ENCODE measurements at regions not wholly inside any gene's neighbourhood (a gene's known extent, or its start where the extent isn't known, plus 50 kb on each side); places are given as distances from the start of the nearest gene placed in this dataset.

GRCh38 chr10:33807531-33808359, 473.3 kb upstream of the NRP1 start:
- DNase-seq = no peak

DNA sequence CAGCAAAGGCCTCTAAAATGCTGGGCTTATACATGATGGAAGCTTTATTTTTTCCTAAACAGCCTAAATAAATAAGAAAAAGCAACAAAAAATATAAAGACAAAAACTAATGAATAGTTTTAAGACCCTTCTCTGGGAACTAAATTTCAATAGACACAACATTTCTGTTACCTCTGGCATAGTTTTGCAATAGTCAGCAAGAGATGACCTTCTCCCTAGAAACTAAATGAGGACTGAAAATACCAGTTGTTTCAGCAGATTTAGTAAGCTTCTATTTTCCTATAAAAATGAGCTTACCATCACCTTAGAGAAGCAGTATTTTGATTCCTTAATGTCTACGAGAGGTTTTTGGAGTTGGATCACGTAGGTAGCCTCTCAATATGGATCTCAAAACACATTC, 471.4 kb upstream of the NRP1 start:
- DNase-seq = no peak

DNA sequence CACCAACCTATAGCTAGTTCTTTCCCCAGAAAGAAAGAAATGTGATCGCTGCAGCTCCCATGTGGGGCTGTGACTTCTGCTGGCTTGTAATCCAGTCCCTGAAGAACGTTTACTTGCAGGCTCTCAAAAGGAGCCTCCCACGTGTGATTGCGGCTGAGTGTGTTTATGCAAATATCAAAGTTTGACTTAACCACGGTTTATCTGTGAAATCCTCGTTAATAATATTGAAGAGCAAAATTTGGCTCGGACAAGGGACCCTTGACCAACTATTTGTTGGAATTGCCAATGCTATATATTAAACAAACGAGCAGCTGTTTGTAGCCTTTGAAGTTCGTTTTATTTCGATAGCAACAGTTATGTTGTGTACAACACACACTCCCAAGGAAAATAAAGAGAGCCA, 470.1 kb upstream of the NRP1 start:
- DNase-seq = no peak

GRCh38 chr10:33803248-33803647, 468.8 kb upstream of the NRP1 start:
- DNase-seq = no peak

DNA sequence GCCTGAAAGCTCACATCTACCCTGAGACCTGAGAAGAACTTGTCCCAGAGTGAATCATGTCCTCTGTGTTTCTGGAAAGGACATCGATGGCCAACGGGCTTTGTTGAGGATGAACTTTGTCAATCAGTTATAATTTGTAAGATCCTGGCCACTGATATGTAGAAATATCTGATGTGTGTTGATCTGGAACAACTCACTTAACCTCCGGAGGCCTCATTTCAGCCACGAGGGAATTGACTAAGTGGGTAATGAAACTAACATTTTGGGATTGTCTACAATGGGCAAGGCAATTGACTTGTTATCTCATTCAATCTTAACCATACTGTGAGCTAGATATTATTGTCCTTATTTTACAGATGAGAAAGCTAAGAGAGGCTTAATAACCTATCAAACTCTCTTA, 468.1 kb upstream of the NRP1 start:
- no peak for DNase-seq

GRCh38 chr10:33801705-33802104, 467.2 kb upstream of the NRP1 start:
- no peak for DNase-seq

DNA sequence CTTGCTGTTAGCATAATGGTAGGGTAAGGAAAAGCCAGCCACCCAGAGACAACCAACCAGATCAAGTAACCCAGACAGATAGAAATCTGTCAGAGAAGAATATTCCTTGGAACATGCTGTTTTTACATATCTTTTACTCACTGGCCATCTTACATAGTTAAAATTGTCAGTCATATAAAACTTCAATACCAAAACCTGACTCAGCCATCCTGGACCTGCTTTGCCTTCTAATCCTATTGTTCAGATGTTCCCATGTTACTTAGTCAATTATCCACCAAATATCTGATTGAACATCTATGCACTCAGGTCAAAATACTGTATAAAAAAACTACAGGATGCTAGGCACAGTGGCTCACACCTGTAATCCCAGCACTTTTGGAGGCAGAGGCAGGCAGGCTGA, 466.5 kb upstream of the NRP1 start:
- DNase-seq = no peak

- DNase-seq = no peak
Measured at GRCh38 chr10:33800545-33800944, 466.1 kb upstream of the NRP1 start.

DNA sequence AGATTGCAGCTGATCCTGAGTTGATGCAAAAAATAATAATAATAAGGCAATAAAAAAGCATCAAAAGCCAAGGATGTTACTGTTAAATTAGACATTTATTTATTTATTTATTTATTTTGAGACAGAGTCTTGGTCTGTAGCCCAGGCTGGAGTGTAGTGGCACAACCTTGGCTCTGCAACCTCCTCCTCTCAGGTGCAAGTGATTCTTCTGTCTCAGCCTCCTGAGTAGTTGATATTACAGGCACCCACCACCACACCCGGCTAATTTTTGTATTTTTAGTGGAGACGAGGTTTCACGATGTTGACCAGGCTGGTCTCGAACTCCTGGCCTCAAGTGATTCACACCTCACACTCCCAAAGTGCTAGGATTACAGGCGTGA, 465.5 kb upstream of the NRP1 start:
- no peak for DNase-seq

GRCh38 chr10:33799281-33799943, 464.9 kb upstream of the NRP1 start:
- DNase-seq = no peak

GRCh38 chr10:33798754-33799153, 464.3 kb upstream of the NRP1 start:
- no peak for DNase-seq

DNA sequence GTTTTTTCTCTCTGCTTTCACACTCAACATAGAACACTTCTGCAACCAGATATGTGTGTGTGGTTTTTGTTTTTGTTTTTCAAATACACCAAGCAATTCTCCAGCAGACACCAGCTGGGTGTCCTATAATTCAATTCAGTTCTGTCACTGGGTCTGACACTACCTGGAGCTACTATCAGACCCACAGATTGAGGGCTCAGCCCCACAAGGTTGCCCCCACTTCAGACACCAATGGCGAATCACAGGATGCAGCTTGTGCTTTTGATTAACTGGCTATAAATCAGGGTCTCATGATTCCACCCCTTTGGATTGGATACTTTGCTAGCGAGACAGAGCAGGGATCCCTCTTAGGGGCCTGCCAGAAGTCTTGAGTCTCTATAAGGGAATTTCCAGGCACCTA, 462.2 kb upstream of the NRP1 start:
- DNase-seq = no peak

GRCh38 chr10:33795529-33795928, 461.1 kb upstream of the NRP1 start:
- no peak for DNase-seq

DNA sequence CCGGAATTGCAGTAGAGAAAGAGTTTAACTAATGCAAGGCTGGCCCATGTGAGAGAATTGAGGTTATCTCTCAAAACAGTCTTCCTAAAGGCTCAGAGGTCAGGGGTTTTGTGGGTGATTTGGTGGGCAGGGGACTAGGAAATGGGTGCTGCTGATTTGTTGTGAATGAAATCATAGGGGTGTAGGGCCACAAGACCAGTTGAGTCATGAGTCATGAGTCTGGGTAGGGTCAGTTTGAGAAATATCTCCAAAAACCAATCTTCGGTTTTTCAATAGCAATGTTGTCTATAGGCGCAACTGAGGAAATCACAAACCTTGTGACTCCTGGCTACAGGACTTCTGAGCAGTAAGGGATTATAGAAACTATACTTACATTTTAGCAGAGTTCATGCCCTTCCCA, 460.0 kb upstream of the NRP1 start:
- DNase-seq = no peak

DNA sequence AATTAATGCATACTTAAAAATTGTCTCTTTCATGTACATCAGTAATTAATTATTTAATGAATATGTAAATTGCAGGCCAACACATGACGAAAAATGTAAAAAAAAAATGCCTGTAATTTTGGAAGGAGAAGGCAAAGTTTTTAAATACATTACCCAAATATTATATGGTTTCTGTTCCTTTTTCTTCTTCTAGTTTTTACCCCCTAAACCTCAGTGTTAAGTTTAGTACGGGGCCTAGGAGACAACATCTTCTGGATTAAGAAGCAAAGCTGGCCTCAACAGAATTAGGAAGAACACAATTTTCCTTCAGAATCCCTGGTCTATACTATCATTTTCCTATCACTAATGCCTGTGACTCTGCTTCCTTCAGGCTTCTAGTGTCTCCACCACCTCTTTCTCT, 459.3 kb upstream of the NRP1 start:
- no peak for DNase-seq

- DNase-seq = no peak
Measured at GRCh38 chr10:33791272-33791660, 456.8 kb upstream of the NRP1 start.

GRCh38 chr10:33790521-33791271, 456.2 kb upstream of the NRP1 start:
- no peak for DNase-seq

DNA sequence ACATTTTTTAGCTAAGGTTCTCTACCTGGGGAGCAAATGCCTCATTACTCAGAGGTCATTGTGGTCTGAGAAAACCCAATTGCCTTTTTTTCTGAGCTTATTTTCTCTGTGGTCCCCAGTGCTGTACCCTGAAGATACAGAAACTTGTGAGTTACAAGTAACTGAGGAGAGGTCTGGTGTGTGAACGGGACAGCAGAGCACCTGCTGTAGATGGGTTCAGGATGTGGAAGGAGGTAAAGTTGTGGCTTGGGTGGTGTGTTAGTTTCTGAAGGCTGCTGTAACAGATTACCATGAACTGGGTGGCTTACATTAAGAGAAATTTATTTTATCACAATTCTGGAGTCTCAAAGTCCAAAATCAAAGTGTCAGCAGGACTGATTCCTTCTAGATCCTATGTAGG, 449.1 kb upstream of the NRP1 start:
- no peak for DNase-seq

DNA sequence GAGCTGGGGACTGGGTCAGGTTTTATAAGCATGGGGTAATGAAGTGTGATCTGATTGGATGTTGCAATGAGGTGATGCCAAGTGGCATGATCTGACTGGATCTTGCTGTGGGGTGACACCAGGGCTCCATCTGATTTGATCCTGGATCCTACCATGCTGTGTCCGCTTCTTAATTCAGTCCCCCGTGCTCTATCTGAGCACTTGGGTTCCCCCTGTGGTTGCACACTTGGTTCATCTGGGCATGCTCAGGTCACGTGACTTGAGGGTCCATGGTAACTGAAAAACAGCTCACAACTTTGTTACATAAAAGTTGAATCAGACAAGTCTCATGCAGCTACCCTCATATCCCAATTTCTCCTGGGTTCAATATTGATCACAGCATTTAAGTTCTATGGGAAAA, 448.6 kb upstream of the NRP1 start:
- no peak for DNase-seq

- DNase-seq = no peak
Measured at GRCh38 chr10:33781606-33782395, 447.3 kb upstream of the NRP1 start.

DNA sequence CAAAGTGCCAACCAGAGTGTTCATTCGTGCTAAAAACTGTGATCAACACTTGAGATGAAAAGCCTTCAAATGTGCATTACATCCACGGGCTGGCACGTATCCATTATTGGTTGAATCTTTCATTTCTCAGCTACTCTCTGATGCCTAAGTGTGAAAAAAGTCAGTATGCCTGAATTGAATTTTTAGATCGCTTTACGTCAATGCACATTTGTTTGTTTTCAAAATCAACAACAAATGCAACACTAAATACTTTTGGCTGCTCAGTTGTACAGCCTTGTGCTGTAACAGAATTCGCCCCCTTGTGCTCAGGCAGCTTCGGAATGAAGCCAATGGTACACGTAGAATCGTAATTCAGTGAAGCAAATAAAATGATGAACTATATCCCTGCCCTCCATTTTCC, 446.5 kb upstream of the NRP1 start:
- DNase-seq = no peak

- DNase-seq = no peak
Measured at GRCh38 chr10:33777223-33777622, 442.8 kb upstream of the NRP1 start.

GRCh38 chr10:33776419-33777070, 442.1 kb upstream of the NRP1 start:
- no peak for DNase-seq
